Duodenal mucosa (tissue), 2 donors: ENCODE measurements at regions not wholly inside any gene's neighbourhood (a gene's known extent, or its start where the extent isn't known, plus 50 kb on each side); places are given as distances from the start of the nearest gene placed in this dataset.
"Not testable (repeated sequence)": the region's sequence is repeated elsewhere in the genome, so short reads cannot be mapped to it uniquely, and the experiment has no call there.

Experiments
- H3K27ac ChIP-seq: one replicate; pipeline ENCODE4 v1.7.0; 2013; ENCODE audit warnings: low read depth, low read length
- H3K27me3 ChIP-seq, 2 donors: one replicate each; pipeline ENCODE4 v1.7.0; 2013; ENCODE audit warnings: low read length in 2 of 2, control low read depth in 1 of 2; ENCODE audit not compliant: insufficient read depth in 2 of 2, control insufficient read depth in 1 of 2
- H3K36me3 ChIP-seq, 2 donors: one replicate each; pipeline ENCODE4 v1.7.0; 2013; ENCODE audit warnings: low read length in 2 of 2, control low read depth in 1 of 2; ENCODE audit not compliant: insufficient read depth in 2 of 2, control insufficient read depth in 1 of 2
- H3K4me1 ChIP-seq, 2 donors: one replicate each; pipeline ENCODE4 v1.7.0; 2013; ENCODE audit warnings: low read length in 2 of 2, control low read depth in 1 of 2; ENCODE audit not compliant: insufficient read depth in 2 of 2, control insufficient read depth in 1 of 2
- H3K4me3 ChIP-seq, 2 donors: one replicate each; pipeline ENCODE4 v1.7.0; 2013; ENCODE audit warnings: low read length in 2 of 2, low read depth in 1 of 2
- H3K9ac ChIP-seq, 2 donors: one replicate each; pipeline ENCODE4 v1.7.0; 2013; ENCODE audit warnings: low read length in 2 of 2, low read depth in 1 of 2
- H3K9me3 ChIP-seq, 2 donors: one replicate each; pipeline ENCODE4 v1.7.0; 2013; ENCODE audit warnings: low read length in 2 of 2, control low read depth in 1 of 2; ENCODE audit not compliant: control insufficient read depth in 1 of 2

DNA sequence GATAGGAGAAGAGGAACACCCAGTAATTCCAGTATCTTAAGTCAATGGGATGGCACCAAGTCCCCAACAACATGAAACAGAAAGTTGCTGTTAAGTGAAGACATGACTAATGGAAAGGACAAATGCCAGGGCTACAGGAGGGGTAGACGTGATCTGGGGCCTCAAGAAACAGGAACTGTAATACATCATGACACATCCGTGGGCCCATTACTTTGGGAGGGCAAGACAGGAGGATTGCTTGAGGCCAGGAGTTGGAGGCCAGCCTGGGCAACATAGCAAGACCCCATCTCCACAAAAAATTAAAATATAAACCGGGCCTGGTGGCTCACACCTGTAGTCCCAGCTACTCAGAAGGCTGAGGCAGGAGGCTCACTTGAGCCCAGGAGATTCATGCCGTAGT lies 408.6 kb upstream of the PRKCQ start:
- Histone ChIP-seq H3K9ac (no peak overlapping the region), H3K27me3 (no peaks in the 10 kb centered on the region), H3K9me3 (peaks cover 0 to 3% of the 10 kb centered on the region in 2 donors), H3K4me3 (no peak overlapping the region), H3K4me1 (no peaks in the 10 kb centered on the region), H3K27ac (no peak overlapping the region), H3K36me3 (no peaks in the 10 kb centered on the region)

DNA sequence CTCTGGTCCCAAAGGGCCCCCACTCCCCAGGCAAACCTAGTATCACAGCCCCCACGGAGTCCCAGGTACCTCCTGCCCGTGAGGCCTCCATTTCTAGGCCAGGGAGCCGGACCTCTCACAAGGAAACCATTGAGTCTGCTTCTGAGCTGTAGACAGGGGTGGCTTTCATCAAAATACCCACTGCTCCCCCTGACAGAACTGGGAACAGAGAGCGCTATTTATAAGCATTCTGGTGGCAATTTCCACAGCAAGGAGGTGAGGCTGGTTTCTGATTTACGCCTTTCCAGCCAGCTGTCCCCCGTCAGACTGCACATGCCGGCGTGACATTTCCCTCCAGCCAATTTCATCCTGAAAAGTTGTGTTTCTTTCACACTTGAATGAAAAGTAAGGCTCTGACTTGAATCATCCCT lies 407.5 kb upstream of the PRKCQ start:
- no peaks in the 10 kb centered on the region for H3K27me3 ChIP-seq
- H3K9ac ChIP-seq, result no peak overlapping the region
- no peak overlapping the region for H3K27ac ChIP-seq
- H3K4me1 ChIP-seq, result no peaks in the 10 kb centered on the region
- H3K9me3 ChIP-seq, result peaks cover 0 to 3% of the 10 kb centered on the region in 2 donors
- no peaks in the 10 kb centered on the region for H3K36me3 ChIP-seq
- no peak overlapping the region for H3K4me3 ChIP-seq

DNA sequence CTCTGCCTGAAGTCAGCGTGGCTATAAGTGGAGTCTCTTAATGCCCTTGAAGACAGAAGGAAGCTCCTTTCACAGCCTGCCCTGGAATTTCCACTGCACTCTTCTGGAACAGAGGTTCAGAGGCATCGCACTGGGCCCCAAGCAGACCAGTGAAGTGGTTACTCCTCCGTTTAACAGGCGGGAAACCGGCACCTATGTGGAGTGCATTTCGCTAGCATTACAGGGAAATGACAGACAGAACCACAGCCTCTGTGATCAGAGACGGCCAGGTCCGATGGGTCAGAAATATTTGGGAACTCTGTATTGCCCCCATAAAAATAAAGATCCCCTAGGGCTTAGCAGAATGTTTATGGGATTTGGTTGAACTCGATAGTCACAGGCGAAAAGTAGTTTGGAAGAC lies 406.9 kb upstream of the PRKCQ start:
- Histone ChIP-seq H3K36me3 (no peaks in the 10 kb centered on the region), H3K9ac (no peak overlapping the region), H3K4me3 (no peak overlapping the region), H3K27ac (no peak overlapping the region), H3K27me3 (no peaks in the 10 kb centered on the region), H3K4me1 (no peaks in the 10 kb centered on the region), H3K9me3 (peaks cover 0 to 3% of the 10 kb centered on the region in 2 donors)

DNA sequence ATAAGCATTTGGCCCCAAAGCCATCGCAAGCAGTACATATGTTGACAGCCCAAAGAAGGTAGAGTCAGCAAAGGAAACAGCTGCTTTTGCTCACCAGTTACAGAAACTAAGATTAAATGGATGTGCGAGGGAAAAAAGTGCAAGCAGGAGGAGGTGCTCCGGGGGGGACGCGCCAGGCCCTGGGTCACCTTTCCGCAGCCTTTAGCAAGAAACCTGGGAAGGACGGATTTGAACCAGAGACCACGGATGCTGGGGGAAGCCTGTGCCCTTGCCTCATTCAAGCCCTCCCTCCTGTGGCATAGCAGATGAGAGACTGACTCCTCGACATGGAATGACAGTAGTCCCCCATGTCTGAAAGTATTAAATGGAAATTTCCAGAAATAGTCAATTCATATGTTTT lies 405.6 kb upstream of the PRKCQ start:
- H3K4me3 ChIP-seq, result no peak overlapping the region
- no peaks in the 10 kb centered on the region for H3K4me1 ChIP-seq
- no peak overlapping the region for H3K27ac ChIP-seq
- H3K9ac ChIP-seq, result no peak overlapping the region
- no peaks in the 10 kb centered on the region for H3K36me3 ChIP-seq
- no peaks in the 10 kb centered on the region for H3K27me3 ChIP-seq
- peaks cover 0 to 3% of the 10 kb centered on the region in 2 donors for H3K9me3 ChIP-seq

DNA sequence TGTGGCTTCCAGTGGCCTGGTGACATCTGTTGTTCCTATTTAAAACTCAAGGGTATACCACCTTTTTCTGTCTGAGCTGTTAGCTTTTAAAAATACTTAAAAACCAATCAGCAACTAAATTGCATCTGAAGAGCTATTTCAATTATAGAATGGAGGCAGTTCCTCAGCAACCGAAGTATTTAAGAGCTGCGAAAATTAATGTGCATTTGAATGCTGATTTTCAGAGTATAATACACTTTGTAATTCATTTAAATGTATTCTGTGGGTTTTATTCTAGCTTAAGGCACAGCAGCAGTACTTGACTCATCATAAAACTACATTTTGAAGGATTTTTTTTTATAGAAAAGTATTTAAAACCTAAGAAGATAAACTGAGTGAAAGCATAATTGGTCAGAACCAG lies 404.9 kb upstream of the PRKCQ start:
- Histone ChIP-seq H3K27me3 (no peaks in the 10 kb centered on the region), H3K36me3 (no peaks in the 10 kb centered on the region), H3K9me3 (peaks cover 0 to 3% of the 10 kb centered on the region in 2 donors), H3K4me3 (no peak overlapping the region), H3K27ac (no peak overlapping the region), H3K9ac (no peak overlapping the region), H3K4me1 (no peaks in the 10 kb centered on the region)

DNA sequence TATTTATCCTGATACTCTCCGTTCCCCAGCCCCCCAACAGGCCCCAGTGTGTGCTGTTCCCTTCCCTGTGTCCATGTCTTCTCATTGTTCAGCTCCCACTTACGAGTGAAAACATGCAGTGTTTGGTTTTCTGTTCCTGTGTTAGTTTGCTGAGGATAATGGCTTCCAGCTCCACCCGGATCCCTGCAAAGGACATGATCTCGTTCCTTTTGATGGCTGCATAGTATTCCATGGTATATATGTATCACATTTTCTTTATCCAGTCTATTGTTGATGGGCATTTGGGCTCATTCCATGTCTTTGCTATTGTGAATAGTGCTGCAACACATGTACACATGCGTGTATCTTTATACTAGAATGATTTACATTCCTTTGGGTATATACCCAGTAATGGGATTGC lies 403.9 kb upstream of the PRKCQ start:
- H3K4me1 ChIP-seq, H3K9ac ChIP-seq, H3K9me3 ChIP-seq, H3K36me3 ChIP-seq, H3K4me3 ChIP-seq, H3K27ac ChIP-seq, H3K27me3 ChIP-seq: not testable (repeated sequence)

DNA sequence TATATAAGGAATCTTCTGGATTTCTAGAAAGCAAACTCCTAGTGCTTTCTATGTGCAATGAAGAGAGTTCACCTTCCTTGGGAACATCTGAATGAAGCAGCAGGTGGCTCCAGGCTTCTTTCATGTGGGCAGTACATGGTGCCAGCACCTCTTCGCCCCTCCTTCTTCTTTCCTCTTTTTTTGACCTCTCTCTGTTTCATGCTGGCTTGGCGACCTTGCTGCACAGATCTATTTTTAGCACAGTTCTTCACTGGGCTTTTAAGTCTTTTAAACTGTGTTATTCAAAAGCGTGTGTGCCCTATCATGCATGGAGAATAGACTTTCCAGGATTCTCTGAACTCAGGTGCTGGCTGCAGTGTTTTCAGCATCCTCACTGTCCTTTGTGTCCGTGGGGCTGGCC lies 400.3 kb upstream of the PRKCQ start:
- no peaks in the 10 kb centered on the region for H3K9me3 ChIP-seq
- H3K27ac ChIP-seq, result no peak overlapping the region
- no peak overlapping the region for H3K9ac ChIP-seq
- no peaks in the 10 kb centered on the region for H3K27me3 ChIP-seq
- no peak overlapping the region for H3K4me3 ChIP-seq
- no peaks in the 10 kb centered on the region for H3K4me1 ChIP-seq
- H3K36me3 ChIP-seq, result no peaks in the 10 kb centered on the region

DNA sequence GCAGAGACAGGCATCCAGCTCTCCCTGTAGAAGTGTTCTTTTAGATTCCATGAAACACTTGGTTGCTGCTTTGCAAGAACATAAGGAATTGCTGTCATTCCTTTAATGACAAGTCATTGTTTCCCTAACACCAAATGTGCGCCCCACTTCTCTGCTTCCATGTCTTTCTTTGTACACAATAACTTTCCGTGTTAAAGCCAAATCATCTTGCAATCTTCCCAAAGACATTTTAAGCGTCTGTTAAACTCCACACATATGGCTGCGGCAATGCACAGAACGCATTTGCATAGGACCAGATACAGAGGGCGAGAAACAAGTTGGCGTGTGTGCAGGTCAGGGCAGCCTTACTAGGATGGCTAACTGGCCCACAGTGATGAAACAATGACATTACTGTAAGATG lies 399.3 kb upstream of the PRKCQ start:
- Histone ChIP-seq H3K9ac (no peak overlapping the region), H3K36me3 (no peaks in the 10 kb centered on the region), H3K27me3 (no peaks in the 10 kb centered on the region), H3K4me3 (no peak overlapping the region), H3K9me3 (no peaks in the 10 kb centered on the region), H3K4me1 (no peaks in the 10 kb centered on the region), H3K27ac (no peak overlapping the region)

DNA sequence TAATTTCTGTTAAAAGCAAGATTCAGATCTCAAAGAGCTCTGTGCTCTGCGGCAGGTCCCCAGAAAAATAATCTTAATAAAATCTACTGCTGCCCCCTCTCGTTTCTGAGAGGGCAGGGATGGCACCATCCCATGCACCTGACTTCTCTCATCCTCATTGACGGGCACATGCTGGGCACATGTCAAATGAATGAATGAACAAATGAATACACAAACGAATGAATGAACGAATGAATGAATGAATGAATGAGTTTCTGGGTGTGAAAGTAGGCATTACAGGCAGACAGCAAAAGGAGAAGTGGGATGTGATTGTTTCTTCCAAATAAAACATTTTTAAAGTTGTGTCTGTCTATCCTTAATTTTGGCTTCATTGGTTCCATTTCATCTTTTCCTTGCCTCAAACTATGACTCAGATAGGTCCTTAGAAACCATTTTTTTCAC lies 398.1 kb upstream of the PRKCQ start:
- Histone ChIP-seq H3K9ac (no peak overlapping the region), H3K4me3 (no peak overlapping the region), H3K27me3 (no peaks in the 10 kb centered on the region), H3K36me3 (no peaks in the 10 kb centered on the region), H3K27ac (no peak overlapping the region), H3K4me1 (no peaks in the 10 kb centered on the region), H3K9me3 (no peaks in the 10 kb centered on the region)

DNA sequence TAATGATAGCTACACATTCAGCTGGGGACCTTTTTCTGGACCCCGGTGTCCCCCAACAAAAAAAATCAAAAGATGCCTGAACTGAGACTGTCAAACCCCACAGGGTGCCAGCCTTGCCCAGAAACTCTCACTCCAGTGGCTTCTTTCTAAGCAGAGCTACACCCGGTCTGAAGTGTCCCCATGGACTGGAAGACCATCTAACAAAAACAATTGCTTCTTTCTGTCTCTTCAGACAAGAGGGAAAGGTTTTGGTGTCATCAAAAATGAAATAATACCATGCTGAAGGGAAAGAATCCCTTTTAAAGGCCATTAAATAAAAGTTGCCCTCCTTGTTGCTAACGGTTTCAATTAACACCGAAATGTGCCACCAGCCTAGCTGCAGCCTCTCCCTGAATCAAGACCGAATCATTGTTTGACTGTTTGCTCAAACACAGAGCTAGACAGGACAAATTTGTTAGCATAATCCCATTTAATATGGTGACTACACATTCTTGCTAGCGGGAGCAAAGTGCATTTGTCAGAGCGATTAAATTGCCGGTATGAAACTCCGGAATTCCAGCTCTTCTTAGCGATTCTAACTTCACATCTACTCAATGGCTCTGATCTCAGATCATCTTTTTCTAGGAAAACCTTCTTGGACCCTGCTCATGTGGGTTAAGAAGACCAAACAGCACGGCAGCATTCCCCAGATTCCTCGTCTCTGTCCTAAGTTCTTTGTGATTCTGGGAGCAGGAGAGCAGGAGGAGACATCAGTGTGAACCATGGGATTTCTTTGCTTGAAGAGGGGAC lies 397.5 kb upstream of the PRKCQ start:
- no peaks in the 10 kb centered on the region for H3K36me3 ChIP-seq
- H3K27ac ChIP-seq, result no peak overlapping the region
- no peak overlapping the region for H3K4me3 ChIP-seq

More for the DNA sequence above, 397.5 kb upstream of the PRKCQ start:
- Histone ChIP-seq H3K27me3 (no peaks in the 10 kb centered on the region), H3K9me3 (no peaks in the 10 kb centered on the region), H3K9ac (no peak overlapping the region), H3K4me1 (no peaks in the 10 kb centered on the region)
